HG03045 (cell line): ENCODE measurements at regions not wholly inside any gene's neighbourhood (a gene's known extent, or its start where the extent isn't known, plus 50 kb on each side); places are given as distances from the start of the nearest gene placed in this dataset.
"Not testable (repeated sequence)": the region's sequence is repeated elsewhere in the genome, so short reads cannot be mapped to it uniquely, and the experiment has no call there.

Experiments used
- ATAC-seq: cut with Tn5 transposase; IDR thresholded peaks from one replicate; pipeline ENCODE4 v1.9.1; 2021; ENCODE audit warnings: mild to moderate bottlenecking, moderate library complexity; ENCODE audit not compliant: unreplicated experiment

DNA sequence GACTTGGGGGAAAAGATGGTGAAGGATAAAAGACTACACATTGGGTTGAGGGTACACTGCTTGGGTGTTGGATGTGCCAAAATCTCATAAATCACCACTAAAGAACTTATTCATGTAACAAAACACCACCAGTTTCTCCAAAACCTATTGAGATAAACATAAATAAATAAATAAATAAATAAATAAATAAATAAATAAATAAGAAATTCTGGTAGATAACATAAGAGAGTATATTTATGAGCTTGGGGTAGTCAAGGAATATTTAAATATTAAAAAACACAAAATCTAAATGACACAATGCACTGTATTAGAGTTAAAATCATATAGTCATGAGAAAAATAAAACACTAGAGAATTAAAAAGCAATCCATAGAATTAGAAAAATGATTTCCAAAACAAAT is 333.5 kb upstream of the NRG3 start:
- ATAC-seq, result no peak

- ATAC-seq, result no peak
These were observed 328.8 kb upstream of the NRG3 start for GRCh38 chr10:81546243-81546642.

- ATAC-seq, result no peak
These were observed 326.8 kb upstream of the NRG3 start for GRCh38 chr10:81548160-81548559.

DNA sequence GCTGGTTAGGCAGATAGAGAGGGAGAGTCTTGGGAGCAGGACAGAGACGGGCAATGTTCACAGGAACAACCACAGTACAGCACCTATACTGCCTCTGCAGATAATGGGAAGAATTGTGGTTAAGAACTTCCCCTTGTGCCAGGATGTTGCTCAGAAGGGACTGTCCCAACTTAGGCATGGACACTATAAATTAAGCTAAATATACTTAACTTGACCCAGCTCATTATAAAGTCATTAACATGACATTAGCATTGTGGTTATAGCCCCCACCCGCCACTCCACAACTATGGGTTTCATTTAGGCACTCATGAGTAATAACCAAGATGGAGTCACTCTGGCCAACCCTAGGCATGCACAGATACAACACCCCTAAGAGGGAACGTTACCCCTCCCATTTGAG is 310.9 kb upstream of the NRG3 start:
- ATAC-seq, result no peak

GRCh38 chr10:81569488-81569887 is 305.5 kb upstream of the NRG3 start:
- ATAC-seq, result no peak

- no peak for ATAC-seq
These were observed 304.6 kb upstream of the NRG3 start for GRCh38 chr10:81570349-81570748.

DNA sequence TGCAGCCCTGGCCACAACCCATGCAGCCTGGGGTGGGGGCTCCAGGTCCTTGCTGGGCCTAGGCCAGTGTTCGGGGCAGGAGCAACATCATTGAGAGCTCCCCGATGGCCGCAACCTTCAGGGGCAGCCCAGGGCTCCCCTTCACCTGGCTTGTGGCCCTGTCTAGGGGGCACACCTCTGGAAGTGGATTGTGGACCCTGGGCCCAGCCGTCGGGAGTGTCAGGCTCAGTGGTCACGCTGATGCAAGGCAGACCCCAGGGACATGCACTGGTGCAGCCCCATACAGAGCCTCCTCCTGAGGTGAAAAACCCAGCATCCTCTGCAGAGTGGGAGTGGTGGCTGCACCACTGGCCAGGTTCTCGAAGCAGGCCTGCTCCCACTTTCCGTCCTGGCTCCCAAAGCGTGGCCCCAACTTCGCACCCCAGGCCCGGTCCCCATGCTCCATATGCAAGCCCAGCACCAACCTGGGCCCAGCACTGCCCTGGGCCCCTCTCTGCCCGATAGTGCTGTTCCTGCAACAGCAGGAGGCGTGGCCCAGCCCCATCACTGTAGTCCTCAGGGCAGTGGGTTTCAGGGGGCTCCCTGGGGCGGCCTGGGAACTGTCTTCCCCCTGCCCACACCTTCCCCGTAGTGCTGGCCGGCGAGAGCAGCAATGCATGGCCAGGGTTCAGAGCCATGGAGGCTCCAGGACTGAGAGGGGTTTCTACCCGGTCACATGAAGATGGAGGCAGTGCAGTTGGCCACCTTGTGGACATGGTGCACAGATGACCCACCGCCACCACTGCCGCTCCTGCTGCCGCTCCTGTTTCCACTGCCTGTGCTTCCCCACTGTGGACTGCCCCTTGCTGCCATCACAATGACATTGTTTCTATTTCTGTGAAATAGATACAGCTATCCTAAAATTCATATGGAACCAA is 303.9 kb upstream of the NRG3 start:
- ATAC-seq, result no peak

- ATAC-seq, result no peak
These were observed 300.0 kb upstream of the NRG3 start for GRCh38 chr10:81575036-81575435.

GRCh38 chr10:81576336-81576735 is 298.7 kb upstream of the NRG3 start:
- ATAC-seq, result no peak

DNA sequence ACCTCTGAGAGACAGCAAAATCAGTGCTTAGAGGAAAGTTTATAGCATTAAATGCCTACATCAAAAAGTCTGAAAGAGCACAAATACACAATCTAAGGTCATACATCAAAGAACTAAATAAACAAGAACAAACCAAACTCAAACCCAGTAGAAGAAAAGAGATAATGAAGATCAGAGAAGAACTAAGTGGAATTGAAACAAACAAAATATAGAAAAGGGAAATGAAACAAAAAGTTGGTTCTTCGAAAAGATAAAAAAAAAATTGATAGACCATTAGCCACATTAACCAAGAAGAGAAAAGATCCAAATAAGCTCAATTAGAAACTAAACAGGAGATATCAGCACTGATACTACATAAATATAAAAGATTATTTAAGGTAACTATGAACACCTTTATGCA is 280.0 kb upstream of the NRG3 start:
- ATAC-seq, result no peak

DNA sequence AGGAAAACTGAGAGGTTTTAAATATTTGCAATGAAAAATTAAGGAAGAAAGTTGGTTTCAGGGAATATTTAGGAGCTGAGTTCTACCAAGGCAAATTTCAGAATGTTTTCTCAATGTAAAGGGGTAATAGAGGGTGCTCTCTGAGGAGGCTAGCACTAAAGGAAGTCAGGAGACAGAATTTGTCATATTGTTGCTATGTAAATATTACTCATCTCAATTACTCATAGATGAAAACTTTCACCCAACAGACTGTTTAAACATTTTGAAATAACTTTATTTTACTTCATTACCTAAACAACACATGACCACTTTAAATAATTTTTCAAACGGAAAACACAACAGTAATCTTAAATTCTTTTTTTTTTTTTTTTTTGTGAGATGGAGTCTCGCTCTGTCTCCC is 274.8 kb upstream of the NRG3 start:
- ATAC-seq, result no peak

DNA sequence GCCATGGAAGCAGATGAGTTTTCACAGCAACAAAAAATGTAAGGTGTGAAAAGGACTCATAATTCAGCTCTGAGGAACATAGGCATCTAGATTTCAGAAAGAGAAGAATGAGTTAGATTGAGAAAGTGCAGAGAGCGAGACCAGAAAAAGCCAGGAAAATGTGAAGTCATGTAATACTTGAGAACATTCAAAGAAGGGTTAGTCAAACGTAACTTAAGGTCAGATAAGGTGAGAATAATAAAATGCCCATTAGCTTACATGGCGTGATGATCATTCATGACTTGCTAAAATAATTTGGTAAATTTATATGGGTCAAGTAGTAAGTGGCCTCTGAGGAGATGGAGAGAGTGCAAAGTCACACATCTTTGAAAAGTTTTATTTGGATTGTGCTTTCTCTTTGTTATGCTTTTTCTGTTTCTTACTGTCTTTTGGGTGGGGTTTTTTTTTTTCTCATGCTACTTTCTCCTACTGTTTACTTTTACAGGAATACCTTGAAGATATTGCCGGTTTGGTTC is 271.8 kb upstream of the NRG3 start:
- no peak for ATAC-seq

GRCh38 chr10:81644485-81644884 is 230.5 kb upstream of the NRG3 start:
- not testable (repeated sequence) for ATAC-seq

DNA sequence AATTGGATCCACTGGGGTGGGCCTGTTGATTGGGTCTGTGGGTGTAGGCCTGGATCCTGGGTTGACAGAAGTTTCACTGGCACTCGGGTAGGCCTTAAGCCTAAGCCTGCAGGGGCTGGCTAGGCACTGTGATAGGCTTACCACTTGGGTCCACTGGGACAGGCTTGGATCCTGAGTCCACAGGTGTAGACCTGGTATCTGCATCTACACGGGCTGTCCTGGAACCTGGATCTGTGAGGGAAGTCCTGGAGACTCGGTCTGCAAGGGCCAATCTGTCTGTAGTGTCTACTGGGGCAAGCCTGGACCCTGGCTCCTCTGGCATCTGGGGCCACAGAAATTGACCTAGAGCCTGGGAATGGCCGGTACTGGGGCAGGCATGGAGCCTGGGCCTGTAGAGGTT is 219.0 kb upstream of the NRG3 start:
- ATAC-seq, result no peak

GRCh38 chr10:81662837-81663236 is 212.2 kb upstream of the NRG3 start:
- no peak for ATAC-seq

DNA sequence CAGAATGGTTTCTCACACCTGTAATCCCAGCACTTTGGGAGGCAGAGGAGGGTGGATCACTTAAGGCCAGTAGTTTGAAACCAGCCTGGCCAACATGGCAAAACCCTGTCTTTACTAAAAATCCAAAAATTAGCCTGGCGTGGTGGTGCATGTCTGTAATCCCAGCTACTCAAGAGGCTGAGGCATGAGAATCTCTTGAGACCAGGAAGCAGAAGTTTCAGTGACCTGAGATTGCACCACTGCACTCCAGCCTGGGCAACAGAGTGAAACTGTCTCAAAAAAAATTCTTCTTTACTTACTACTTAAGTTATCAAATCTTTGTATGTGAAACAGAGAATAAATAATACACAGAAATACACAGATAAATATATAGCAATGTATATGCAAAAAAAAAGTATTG is 210.2 kb upstream of the NRG3 start:
- ATAC-seq, result not testable (repeated sequence)

DNA sequence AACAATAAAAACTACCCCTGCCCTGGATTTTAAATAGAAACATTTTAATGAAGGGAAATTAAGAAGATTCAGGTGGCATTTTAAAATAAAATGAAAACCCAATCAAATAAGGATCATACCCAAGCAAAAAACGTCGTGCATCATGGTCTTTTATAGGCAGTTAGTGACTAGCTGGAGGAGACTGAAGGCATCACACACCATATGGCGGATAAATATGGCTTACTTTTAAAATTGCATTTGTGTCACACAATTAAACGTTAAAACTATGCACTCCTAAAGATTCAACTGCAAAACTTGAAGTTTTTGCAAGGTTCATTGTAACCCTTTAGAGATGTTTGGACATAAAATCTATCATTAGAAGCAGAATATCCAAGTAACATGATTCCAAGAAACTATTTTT is 200.1 kb upstream of the NRG3 start:
- no peak for ATAC-seq

DNA sequence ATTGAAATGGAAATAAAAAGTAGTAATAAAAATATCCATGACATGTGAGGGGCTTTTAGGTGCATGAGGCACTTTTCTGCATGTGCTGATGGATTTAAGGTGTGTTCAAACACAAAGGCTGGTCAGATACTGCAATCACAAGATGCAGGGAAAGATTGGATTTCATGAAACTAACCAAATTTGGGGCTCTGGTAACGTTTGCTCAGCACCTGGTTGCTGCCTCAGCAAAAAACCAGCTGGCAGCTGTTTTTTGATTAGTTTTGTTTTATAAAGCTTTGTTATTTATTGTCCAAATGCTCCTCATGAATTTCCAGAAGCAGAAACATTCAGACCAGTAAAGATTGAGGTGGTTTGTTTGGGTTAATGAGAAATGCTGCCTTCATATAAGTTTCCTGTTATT is 195.7 kb upstream of the NRG3 start:
- ATAC-seq, result no peak

- no peak for ATAC-seq
These were observed 194.6 kb upstream of the NRG3 start for GRCh38 chr10:81680359-81680758.

- no peak for ATAC-seq
These were observed 186.5 kb upstream of the NRG3 start for GRCh38 chr10:81688459-81688858.

- ATAC-seq, result no peak
These were observed 178.2 kb upstream of the NRG3 start for GRCh38 chr10:81696609-81697388.

DNA sequence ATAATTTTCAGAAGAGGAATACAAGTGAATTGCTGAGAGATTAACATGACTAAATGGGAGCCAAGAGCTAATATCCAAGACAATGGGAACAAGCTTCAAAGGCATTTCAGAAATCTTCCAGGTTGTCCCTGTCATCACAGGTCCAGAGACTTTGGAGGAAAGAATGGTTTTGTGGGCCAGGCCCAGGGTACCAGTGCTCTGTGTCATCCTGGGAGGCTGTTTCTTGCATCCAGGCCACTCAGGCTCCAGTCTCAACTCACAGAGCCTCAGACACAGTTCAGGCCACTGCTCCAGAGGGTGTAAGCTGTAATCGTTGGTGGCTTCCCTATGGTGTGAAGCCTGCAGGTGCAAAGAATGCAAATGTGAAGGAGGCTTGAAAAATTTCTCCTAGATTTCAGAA is 170.4 kb upstream of the NRG3 start:
- no peak for ATAC-seq
